ENCODE measurements at regions not wholly inside any gene's neighbourhood (a gene's known extent, or its start where the extent isn't known, plus 50 kb on each side); places are given as distances from the start of the nearest gene placed in this dataset.
A peak's percentile ranks its signal among the peaks of the same experiment; 100 is the strongest.

DNA sequence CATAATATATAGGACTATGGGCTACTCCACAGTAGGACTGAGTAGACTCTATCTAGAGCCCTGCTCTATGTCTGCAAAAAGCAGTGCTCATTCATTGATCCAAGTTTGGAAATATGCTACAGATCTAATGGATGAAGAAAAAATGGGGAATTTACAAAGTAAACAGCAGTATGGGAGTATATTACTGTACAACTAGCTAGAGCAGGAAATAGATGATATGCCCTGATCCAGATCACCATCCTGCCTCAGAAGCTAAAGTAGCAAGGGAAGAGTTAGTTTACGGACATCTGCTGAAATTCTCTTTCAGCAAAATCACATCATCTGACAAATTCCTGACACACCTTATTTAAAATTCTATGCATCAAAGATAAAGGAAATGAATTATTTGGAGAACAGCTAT lies 168.2 kb upstream of the SEMA3A start:
- no peak overlapping the region for H3K9ac ChIP-seq (ENCODE audit: control insufficient read depth, insufficient read depth, low read length)
- no peak for ATAC-seq
- H3K9me3 ChIP-seq (replicated peaks; ENCODE audit: control insufficient read depth, insufficient read depth, low read length) = no peaks in the 10 kb centered on the region
- no peak overlapping the region for H3K4me3 ChIP-seq
- peak overlapping the region; percentile 4; the same call in 1 of the 2 replicates for H2AFZ ChIP-seq (ENCODE audit: control insufficient read depth, low read depth, low read length)
- H4K20me1 ChIP-seq (ENCODE audit: control insufficient read depth, insufficient read depth) = no peaks in the 10 kb centered on the region
- WGBS (ENCODE audit: insufficient coverage, insufficient replicate concordance, low lambda C conversion rate, missing lambda C conversion rate) = 65% methylated on average over 1 of the region's 1 CpG
- BruUV-seq (replicated peaks) = no TSS peak
- H3K36me3 ChIP-seq (ENCODE audit: control insufficient read depth in 2 of 2, insufficient read depth in 2 of 2, low read length in 1 of 2) = no peaks in the 10 kb centered on the region
- intact Hi-C loops (cut with micrococcal nuclease; ENCODE audit: unreplicated experiment) (no loop called here), in situ Hi-C loops (cut with MboI) (no loop called here)
- no peak overlapping the region for H3K27ac ChIP-seq (ENCODE audit: control insufficient read depth, insufficient read depth)
- ChIA-PET RAD21 (ENCODE audit: unreplicated experiment) (no interaction called here), CTCF (interaction anchor here (1.7 kb wide), 1 partner anchor 9 kb away, joined by 5 read pairs; no protein-coding TSS in a partner anchor), SMC1A (ENCODE audit: uncharacterized antibody, unreplicated experiment) (interaction anchor here (1.3 kb wide), 1 partner anchor 24 kb away, joined by 4 read pairs; no protein-coding TSS in a partner anchor), POLR2A (no interaction called here)
- no peaks in the 10 kb centered on the region for H3K27me3 ChIP-seq (replicated peaks in 1 of 2; ENCODE audit: control insufficient read depth in 2 of 2, insufficient read depth in 2 of 2, low read length in 1 of 2)
- H3K79me2 ChIP-seq (ENCODE audit: control insufficient read depth, insufficient read depth, low read length) = no peaks in the 10 kb centered on the region
- no peak overlapping the region for H3K4me2 ChIP-seq (ENCODE audit: control insufficient read depth, insufficient read depth)
- H3K4me1 ChIP-seq (ENCODE audit: control insufficient read depth, insufficient read depth, low read length) = no peaks in the 10 kb centered on the region
- no peak for FAIRE-seq
- DNase-seq (ENCODE audit: low read depth, low spot score) = no peak
- TF ChIP-seq ZNF687 (IDR thresholded peaks at IDR 0.05) (no peak), IRF5 (IDR thresholded peaks at IDR 0.05; ENCODE audit: borderline replicate concordance) (no peak), MTA2 (IDR thresholded peaks at IDR 0.05; ENCODE audit: low read depth) (no peak), ZBTB33 (IDR thresholded peaks at IDR 0.05) (no peak), ZBED1 (IDR thresholded peaks at IDR 0.05; ENCODE audit: borderline replicate concordance) (no peak), DPF2 (IDR thresholded peaks at IDR 0.05) (no peak), KAT2A (conservative IDR thresholded peaks at IDR 0.05; ENCODE audit: control insufficient read depth, low read depth, low read length) (no peak), TCF7 (IDR thresholded peaks at IDR 0.05; ENCODE audit: borderline replicate concordance) (no peak), IKZF2 (IDR thresholded peaks at IDR 0.05) (no peak), USF2 (IDR thresholded peaks at IDR 0.05; ENCODE audit: borderline replicate concordance, low read depth, low read length) (no peak), MYB (IDR thresholded peaks at IDR 0.05; ENCODE audit: borderline replicate concordance, low read depth, low read length) (no peak), LARP7 (IDR thresholded peaks at IDR 0.05) (no peak), TCF3 (IDR thresholded peaks at IDR 0.05; ENCODE audit: borderline replicate concordance, insufficient read depth, low read depth, low read length) (no peak), BCL11A (IDR thresholded peaks at IDR 0.05; ENCODE audit: low read depth, low read length) (no peak), NR2F1 (conservative IDR thresholded peaks at IDR 0.05) (no peak)
- TF ChIP-seq, protein P1, sequence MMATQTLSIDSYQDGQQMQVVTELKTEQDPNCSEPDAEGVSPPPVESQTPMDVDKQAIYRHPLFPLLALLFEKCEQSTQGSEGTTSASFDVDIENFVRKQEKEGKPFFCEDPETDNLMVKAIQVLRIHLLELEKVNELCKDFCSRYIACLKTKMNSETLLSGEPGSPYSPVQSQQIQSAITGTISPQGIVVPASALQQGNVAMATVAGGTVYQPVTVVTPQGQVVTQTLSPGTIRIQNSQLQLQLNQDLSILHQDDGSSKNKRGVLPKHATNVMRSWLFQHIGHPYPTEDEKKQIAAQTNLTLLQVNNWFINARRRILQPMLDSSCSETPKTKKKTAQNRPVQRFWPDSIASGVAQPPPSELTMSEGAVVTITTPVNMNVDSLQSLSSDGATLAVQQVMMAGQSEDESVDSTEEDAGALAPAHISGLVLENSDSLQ (IDR thresholded peaks at IDR 0.05) = no peak
- TF ChIP-seq, protein P2, sequence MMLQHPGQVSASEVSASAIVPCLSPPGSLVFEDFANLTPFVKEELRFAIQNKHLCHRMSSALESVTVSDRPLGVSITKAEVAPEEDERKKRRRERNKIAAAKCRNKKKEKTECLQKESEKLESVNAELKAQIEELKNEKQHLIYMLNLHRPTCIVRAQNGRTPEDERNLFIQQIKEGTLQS (IDR thresholded peaks at IDR 0.05; ENCODE audit: borderline replicate concordance, extremely low read depth, low read depth, low read length) = no peak

Measured in GM12878 (cell line).